Endothelial cell of umbilical vein (primary cell): ENCODE measurements at regions not wholly inside any gene's neighbourhood (a gene's known extent, or its start where the extent isn't known, plus 50 kb on each side); places are given as distances from the start of the nearest gene placed in this dataset.

Experiments used
- BruUV-seq: library from RNA; stranded (reverse); fragments of 400-500 nt; replicated peaks from 2 replicates; lab custom pipeline; 2021; lab: Mats Ljungman, UMichigan
- CTCF ChIA-PET: fragments of 300-600, 350-600 bp; sonication (Branson Sonifier 250); formaldehyde crosslinking; loops from one replicate; lab custom pipeline; 2021; ENCODE audit warnings: antibody characterized with exemption, inconsistent platforms; lab: Charles Lee
- POLR2A ChIA-PET: fragments of 300-600, 350-600 bp; sonication (Branson Sonifier 250); formaldehyde crosslinking; loops from one replicate; lab custom pipeline; 2021; ENCODE audit warnings: antibody characterized with exemption, inconsistent platforms; lab: Charles Lee
- DNase-seq: peaks from one replicate; pipeline ENCODE4 v3.0.0-alpha.2; 2011; ENCODE audit warnings: low read depth, low spot score
- FAIRE-seq: peaks from 2 replicates; lab custom pipeline; 2011; peaks lifted over from hg19 to GRCh38; lab: Jason Lieb, UNC
- H2AFZ ChIP-seq: 2 replicates; pipeline ENCODE4 v1.6.0; 2012; ENCODE audit warnings: low read depth, low read length, control low read depth, inconsistent platforms
- H3K27ac ChIP-seq: 2 replicates; pipeline ENCODE4 v1.5.1; 2011; ENCODE audit warnings: low read depth, mild to moderate bottlenecking, control low read depth, low read length, moderate library complexity; ENCODE audit not compliant: insufficient read depth
- H3K27me3 ChIP-seq, 2 experiments: 2 replicates each; pipeline versions ENCODE4 v1.6.0 to v1.6.1; 2011; ENCODE audit warnings: low read length in 2 of 2, mixed read lengths in 1 of 2; ENCODE audit not compliant: control insufficient read depth in 2 of 2, insufficient read depth in 2 of 2
- H3K36me3 ChIP-seq, 2 experiments: 2 replicates in 1 of 2; 3 replicates in 1 of 2; pipeline ENCODE4 v1.5.1; 2011; ENCODE audit warnings: low read length in 2 of 2, mild to moderate bottlenecking in 1 of 2, moderate library complexity in 1 of 2; ENCODE audit not compliant: control insufficient read depth in 2 of 2, insufficient read depth in 2 of 2; ENCODE audit errors: extremely low read depth in 1 of 2
- H3K4me1 ChIP-seq: 3 replicates; pipeline ENCODE4 v1.5.1; 2011; ENCODE audit warnings: mild to moderate bottlenecking, low read length; ENCODE audit not compliant: control insufficient read depth, insufficient read depth; ENCODE audit errors: extremely low read depth
- H3K4me2 ChIP-seq: 2 replicates; pipeline ENCODE4 v1.6.1; 2011; ENCODE audit warnings: low read length, control low read depth, mixed read lengths; ENCODE audit not compliant: insufficient read depth
- H3K4me3 ChIP-seq, 3 experiments: fragments of 200-600 bp in 1 of 3; sonication (generic), shearing (Covaris generic) in 1 of 3; replicated peaks in 1 of 3; 2 replicates each; pipeline ENCODE4 v1.5.1; 2011 to 2016; ENCODE audit warnings: control low read depth in 3 of 3, low read length in 3 of 3, mild to moderate bottlenecking in 2 of 3, inconsistent platforms in 1 of 3, low read depth in 1 of 3, moderate library complexity in 1 of 3; ENCODE audit not compliant: insufficient read depth in 1 of 3
- H3K79me2 ChIP-seq: 2 replicates; pipeline ENCODE4 v1.6.0; 2012; ENCODE audit warnings: low read length, inconsistent platforms; ENCODE audit not compliant: control insufficient read depth, insufficient read depth
- H3K9ac ChIP-seq: replicated peaks from 2 replicates; pipeline ENCODE3; 2011; ENCODE audit warnings: low read length, control low read depth; ENCODE audit not compliant: insufficient read depth; ENCODE audit errors: extremely low read depth
- H3K9me1 ChIP-seq: replicated peaks from 3 replicates; pipeline ENCODE4 v1.6.0; 2011; ENCODE audit warnings: mild to moderate bottlenecking, low read length; ENCODE audit not compliant: control insufficient read depth, insufficient read depth; ENCODE audit errors: extremely low read depth
- H3K9me3 ChIP-seq: replicated peaks from 2 replicates; pipeline ENCODE4 v1.5.1; 2012; ENCODE audit warnings: low read length, inconsistent platforms; ENCODE audit not compliant: control insufficient read depth, insufficient read depth
- H4K20me1 ChIP-seq: replicated peaks from 2 replicates; pipeline ENCODE3; 2011; ENCODE audit warnings: mild to moderate bottlenecking, low read length; ENCODE audit not compliant: control insufficient read depth, insufficient read depth; ENCODE audit errors: extremely low read depth
- EZH2 ChIP-seq: IDR thresholded peaks from 2 replicates; pipeline ENCODE4 v1.6.1; 2012; ENCODE audit warnings: borderline replicate concordance, low read depth, mild to moderate bottlenecking, moderate library complexity, low read length, inconsistent platforms; ENCODE audit not compliant: severe bottlenecking
- FOS ChIP-seq: IDR thresholded peaks from 2 replicates; pipeline ENCODE4 v1.6.1; 2011; ENCODE audit warnings: mild to moderate bottlenecking, low read length, moderate library complexity, borderline replicate concordance; ENCODE audit not compliant: insufficient read depth
- GATA2 ChIP-seq: IDR thresholded peaks from 2 replicates; pipeline ENCODE4 v1.7.0; 2011; ENCODE audit warnings: low read depth, mild to moderate bottlenecking, moderate library complexity, mixed read lengths, low read length; ENCODE audit not compliant: insufficient read length, insufficient read depth
- JUN ChIP-seq: IDR thresholded peaks from 2 replicates; pipeline ENCODE4 v1.6.1; 2011; ENCODE audit warnings: borderline replicate concordance, low read depth; ENCODE audit not compliant: insufficient read length, insufficient read depth
- MYC ChIP-seq: IDR thresholded peaks from one replicate; pipeline ENCODE4 v1.6.1; 2011; ENCODE audit warnings: mild to moderate bottlenecking, low read depth, low read length
- POLR2A ChIP-seq: IDR thresholded peaks from 2 replicates; pipeline ENCODE4 v1.6.1; 2012; ENCODE audit warnings: low read depth, mild to moderate bottlenecking, control low read depth, low read length
- POLR2AphosphoS5 ChIP-seq: IDR thresholded peaks from 2 replicates; pipeline ENCODE4 v1.6.1; 2012; ENCODE audit warnings: low read depth, mild to moderate bottlenecking, control low read depth, low read length, moderate library complexity; ENCODE audit not compliant: insufficient read depth
- dilution Hi-C: fragments of 300-500 bp; cut with MboI; formaldehyde crosslinking; loops from one replicate; pipeline ENCODE4 v1.15.0; 2019; ENCODE audit warnings: low sequenced_read_pairs; ENCODE audit not compliant: extremely low pct_ligation_motif_present
- intact Hi-C: fragments of 100-400 bp; cut with micrococcal nuclease; formaldehyde crosslinking; loops from one replicate; pipeline ENCODE4 v1.10.0; 2022
- TF ChIP-seq, protein P1 (sequence below), 2 donors: IDR thresholded peaks; 1 replicate in 1 of 2; 2 replicates in 1 of 2; pipeline ENCODE4 v1.5.1; 2011; ENCODE audit warnings: low read length in 2 of 2, mild to moderate bottlenecking in 2 of 2, moderate library complexity in 2 of 2, control low read depth in 1 of 2, inconsistent platforms in 1 of 2, low read depth in 1 of 2; ENCODE audit not compliant: insufficient read depth in 1 of 2; ENCODE audit errors: extremely low read depth in 1 of 2
- TF ChIP-seq, protein P2 (sequence below): IDR thresholded peaks from 2 replicates; pipeline ENCODE4 v1.6.1; 2011; ENCODE audit not compliant: insufficient read depth, insufficient read length

DNA sequence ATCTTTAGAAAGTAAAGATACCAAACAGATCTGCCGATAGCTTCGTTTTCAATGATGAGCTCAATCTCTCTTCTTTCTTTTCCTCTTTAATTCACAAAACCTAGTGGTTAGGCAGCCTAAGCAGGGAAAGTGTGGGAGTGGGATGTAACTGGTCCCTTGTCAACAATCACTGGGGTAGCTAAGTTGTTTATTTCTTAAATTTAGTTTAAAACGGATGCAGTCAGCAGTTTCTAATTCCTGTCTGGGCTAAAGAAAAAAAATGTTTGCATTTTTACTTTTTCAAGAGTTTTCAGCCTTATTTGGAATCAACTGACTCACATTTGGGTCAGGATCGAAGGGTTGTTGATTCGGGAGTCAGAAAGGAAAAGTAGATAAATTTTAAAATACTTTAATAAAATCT lies 137.7 kb upstream of the TACR1 start:
- intact Hi-C loops (no loop called here), dilution Hi-C loops (no loop called here)
- no peaks in the 10 kb centered on the region for H4K20me1 ChIP-seq
- DNase-seq (no peak), FAIRE-seq (no peak)
- H3K27ac ChIP-seq: no peak overlapping the region
- ChIA-PET CTCF (no interaction called here), POLR2A (interaction anchor here (0.6 kb wide), 1 partner anchor 319 kb away, joined by 3 read pairs; no protein-coding TSS in a partner anchor)
- H3K4me1 ChIP-seq: no peaks in the 10 kb centered on the region
- BruUV-seq: no TSS peak
- no peak overlapping the region for H3K9ac ChIP-seq
- no peaks in the 10 kb centered on the region for H3K9me3 ChIP-seq
- no peaks in the 10 kb centered on the region for H3K9me1 ChIP-seq
- peaks cover 0 to 2% of the 10 kb centered on the region in 2 experiments for H3K27me3 ChIP-seq
- H3K36me3 ChIP-seq: no peaks in the 10 kb centered on the region
- no peak for TF ChIP-seq JUN
- no peak overlapping the region for H3K4me3 ChIP-seq
- H3K79me2 ChIP-seq: no peaks in the 10 kb centered on the region
- no peak overlapping the region for H3K4me2 ChIP-seq
- H2AFZ ChIP-seq: no peak overlapping the region

DNA sequence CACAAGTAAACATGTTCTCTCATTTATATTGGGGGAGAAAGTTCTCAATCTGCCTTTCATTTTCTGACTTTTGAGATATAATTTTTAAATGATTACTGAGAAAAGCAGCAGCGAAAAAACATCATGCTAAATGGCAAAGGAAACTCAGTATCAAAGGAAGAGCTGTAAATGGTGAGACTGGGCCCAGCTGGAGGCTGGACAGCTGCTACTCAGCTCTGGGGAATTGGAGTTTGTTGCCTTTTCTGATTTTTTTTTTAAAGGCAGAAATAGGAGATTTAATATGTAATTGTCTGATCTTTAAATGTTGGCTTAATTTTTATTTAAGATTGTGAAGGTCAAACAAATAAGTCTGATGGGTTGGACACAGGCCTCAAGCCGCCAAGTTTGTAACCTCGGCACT lies 137.1 kb upstream of the TACR1 start:
- DNase-seq (no peak), FAIRE-seq (no peak)
- no TSS peak for BruUV-seq
- POLR2A ChIA-PET: no interaction called here
- Histone ChIP-seq H3K4me1 (no peaks in the 10 kb centered on the region), H3K4me2 (no peak overlapping the region), H3K9me3 (no peaks in the 10 kb centered on the region), H3K4me3 (no peak overlapping the region), H4K20me1 (no peaks in the 10 kb centered on the region), H2AFZ (no peak overlapping the region), H3K27ac (no peak overlapping the region), H3K36me3 (no peaks in the 10 kb centered on the region), H3K9ac (no peak overlapping the region), H3K79me2 (no peaks in the 10 kb centered on the region), H3K27me3 (peaks cover 0 to 2% of the 10 kb centered on the region in 2 experiments), H3K9me1 (no peaks in the 10 kb centered on the region)
- CTCF ChIA-PET: no interaction called here
- TF ChIP-seq FOS (no peak), POLR2AphosphoS5 (no peak), POLR2A (no peak), EZH2 (no peak), JUN (no peak), GATA2 (no peak), MYC (no peak)
- TF ChIP-seq, protein P1, sequence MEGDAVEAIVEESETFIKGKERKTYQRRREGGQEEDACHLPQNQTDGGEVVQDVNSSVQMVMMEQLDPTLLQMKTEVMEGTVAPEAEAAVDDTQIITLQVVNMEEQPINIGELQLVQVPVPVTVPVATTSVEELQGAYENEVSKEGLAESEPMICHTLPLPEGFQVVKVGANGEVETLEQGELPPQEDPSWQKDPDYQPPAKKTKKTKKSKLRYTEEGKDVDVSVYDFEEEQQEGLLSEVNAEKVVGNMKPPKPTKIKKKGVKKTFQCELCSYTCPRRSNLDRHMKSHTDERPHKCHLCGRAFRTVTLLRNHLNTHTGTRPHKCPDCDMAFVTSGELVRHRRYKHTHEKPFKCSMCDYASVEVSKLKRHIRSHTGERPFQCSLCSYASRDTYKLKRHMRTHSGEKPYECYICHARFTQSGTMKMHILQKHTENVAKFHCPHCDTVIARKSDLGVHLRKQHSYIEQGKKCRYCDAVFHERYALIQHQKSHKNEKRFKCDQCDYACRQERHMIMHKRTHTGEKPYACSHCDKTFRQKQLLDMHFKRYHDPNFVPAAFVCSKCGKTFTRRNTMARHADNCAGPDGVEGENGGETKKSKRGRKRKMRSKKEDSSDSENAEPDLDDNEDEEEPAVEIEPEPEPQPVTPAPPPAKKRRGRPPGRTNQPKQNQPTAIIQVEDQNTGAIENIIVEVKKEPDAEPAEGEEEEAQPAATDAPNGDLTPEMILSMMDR (IDR thresholded peaks at IDR 0.05; ENCODE audit: extremely low read depth in 1 of 2, insufficient read depth in 1 of 2, low read depth in 1 of 2, low read length in 2 of 2): no peak
- TF ChIP-seq, protein P2, sequence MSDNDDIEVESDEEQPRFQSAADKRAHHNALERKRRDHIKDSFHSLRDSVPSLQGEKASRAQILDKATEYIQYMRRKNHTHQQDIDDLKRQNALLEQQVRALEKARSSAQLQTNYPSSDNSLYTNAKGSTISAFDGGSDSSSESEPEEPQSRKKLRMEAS: no peak
- intact Hi-C loops: no loop called here
- dilution Hi-C loops: no loop called here
